HG02943 (cell line): ENCODE measurements at regions not wholly inside any gene's neighbourhood (a gene's known extent, or its start where the extent isn't known, plus 50 kb on each side); places are given as distances from the start of the nearest gene placed in this dataset.

Source experiments
- ATAC-seq: cut with Tn5 transposase; IDR thresholded peaks from one replicate; pipeline ENCODE4 v1.9.1; 2021; ENCODE audit warnings: mild to moderate bottlenecking, low read depth, moderate library complexity; ENCODE audit not compliant: unreplicated experiment

- no peak for ATAC-seq
Measured at GRCh38 chr12:62113366-62114011, 146.7 kb upstream of the USP15 start.

- ATAC-seq, result no peak
Measured at GRCh38 chr12:62116986-62117385, 143.2 kb upstream of the USP15 start.

- no peak for ATAC-seq
Measured at GRCh38 chr12:62123721-62124203, 136.4 kb upstream of the USP15 start.

- ATAC-seq, result no peak
Measured at GRCh38 chr12:62127516-62127915, 132.7 kb upstream of the USP15 start.

GRCh38 chr12:62128175-62128975 is 131.8 kb upstream of the USP15 start:
- no peak for ATAC-seq

GRCh38 chr12:62129291-62129690 is 130.9 kb upstream of the USP15 start:
- ATAC-seq, result no peak

- ATAC-seq, result no peak
Measured at GRCh38 chr12:62130402-62130801, 129.8 kb upstream of the USP15 start.

GRCh38 chr12:62130834-62131552 is 129.2 kb upstream of the USP15 start:
- ATAC-seq, result no peak

- no peak for ATAC-seq
Measured at GRCh38 chr12:62133440-62133839, 126.8 kb upstream of the USP15 start.

- no peak for ATAC-seq
Measured at GRCh38 chr12:62135553-62136200, 124.5 kb upstream of the USP15 start.

- ATAC-seq, result no peak
Measured at GRCh38 chr12:62136496-62136895, 123.7 kb upstream of the USP15 start.

- ATAC-seq, result no peak
Measured at GRCh38 chr12:62138527-62138926, 121.7 kb upstream of the USP15 start.

GRCh38 chr12:62146318-62146717 is 113.9 kb upstream of the USP15 start:
- no peak for ATAC-seq

- no peak for ATAC-seq
Measured at GRCh38 chr12:62158013-62158412, 102.2 kb upstream of the USP15 start.

GRCh38 chr12:62158461-62159360 is 101.5 kb upstream of the USP15 start:
- ATAC-seq, result no peak

- no peak for ATAC-seq
Measured at GRCh38 chr12:62162214-62162613, 98.0 kb upstream of the USP15 start.

GRCh38 chr12:62163368-62163767 is 96.8 kb upstream of the USP15 start:
- no peak for ATAC-seq

- no peak for ATAC-seq
Measured at GRCh38 chr12:62164036-62164435, 96.2 kb upstream of the USP15 start.

GRCh38 chr12:62166525-62166924 is 93.7 kb upstream of the USP15 start:
- ATAC-seq, result no peak

GRCh38 chr12:62168411-62168810 is 91.8 kb upstream of the USP15 start:
- no peak for ATAC-seq
